ENCODE measurements at regions not wholly inside any gene's neighbourhood (a gene's known extent, or its start where the extent isn't known, plus 50 kb on each side); places are given as distances from the start of the nearest gene placed in this dataset.
"Not testable (repeated sequence)": the region's sequence is repeated elsewhere in the genome, so short reads cannot be mapped to it uniquely, and the experiment has no call there.

DNA sequence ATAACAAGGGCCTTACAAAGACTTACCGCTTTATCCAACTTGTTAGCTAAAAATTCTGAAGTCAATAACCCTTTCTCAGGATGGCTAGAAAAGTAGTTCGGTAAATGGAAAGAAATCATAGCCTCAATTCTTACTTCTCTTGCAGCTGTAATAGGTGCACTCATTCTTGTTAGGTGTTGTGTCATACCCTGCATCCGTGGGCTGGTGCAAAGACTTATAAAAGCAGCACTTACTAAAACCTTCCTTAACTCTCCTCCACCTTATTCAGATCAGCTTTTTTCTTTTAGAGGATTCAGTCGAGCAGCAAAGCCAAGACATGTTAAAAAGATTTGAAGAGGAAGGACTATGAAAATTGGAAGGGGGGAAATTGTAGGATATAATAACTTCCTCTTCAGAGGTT is 238.2 kb upstream of the DIO3 start:
- DNase-seq (ENCODE audit: insufficient read length) (no peak), FAIRE-seq (no peak)
- TF ChIP-seq POLR2AphosphoS5 (IDR thresholded peaks at IDR 0.05; ENCODE audit: low read depth, low read length), result no peak
- TF ChIP-seq TAF1 (IDR thresholded peaks at IDR 0.05; ENCODE audit: borderline replicate concordance, low read depth, low read length), result no peak
- TF ChIP-seq POLR2A (IDR thresholded peaks at IDR 0.05; ENCODE audit: low read depth, low read length), result no peak

DNA sequence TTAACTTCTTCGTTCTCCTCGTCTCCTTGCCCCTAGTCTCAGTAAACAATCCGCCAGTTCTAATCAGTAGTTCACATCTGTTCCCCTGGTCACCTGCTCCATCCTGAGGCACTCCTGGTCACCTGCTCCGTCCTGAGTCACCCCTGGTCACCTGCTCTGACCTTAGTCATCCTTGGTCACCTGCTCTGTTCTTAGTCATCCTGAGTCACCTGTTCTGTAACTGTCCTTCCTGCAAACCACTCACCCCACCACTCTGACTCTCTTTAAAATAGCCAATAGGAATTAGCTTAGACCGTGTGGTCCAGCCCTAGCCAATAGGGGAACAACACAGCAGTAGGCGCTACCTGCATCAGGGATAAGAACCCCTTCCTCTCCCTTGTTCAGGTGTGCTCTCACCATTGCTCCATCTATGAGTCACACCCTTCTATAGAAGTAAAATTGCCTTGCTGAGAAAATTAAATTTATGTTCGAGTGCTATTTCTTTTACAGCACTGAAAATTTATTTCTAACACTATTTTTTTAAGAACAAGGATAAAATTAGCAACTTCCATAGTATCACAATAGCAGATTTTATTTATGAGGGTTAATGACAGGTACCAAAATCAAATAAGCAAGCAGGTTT is 237.6 kb upstream of the DIO3 start:
- FAIRE-seq, result not testable (repeated sequence)

DNA sequence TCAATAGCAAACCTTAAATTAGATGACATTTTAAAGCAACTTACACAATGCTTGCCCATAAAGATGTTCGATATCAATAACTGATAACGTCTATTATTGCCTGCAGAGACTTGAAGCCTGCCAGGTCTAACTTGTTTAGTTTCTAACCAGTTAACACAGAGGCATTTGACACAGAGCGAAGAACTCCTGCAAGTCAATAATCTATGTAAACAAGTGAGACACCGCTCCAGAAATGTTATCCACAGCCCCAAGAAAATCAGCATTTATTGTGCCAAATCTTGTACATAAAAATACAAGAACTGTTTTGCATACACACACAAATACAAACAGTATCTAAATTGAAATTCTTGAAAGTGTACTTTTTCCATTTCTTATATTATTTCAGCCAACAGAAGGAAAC is 236.0 kb upstream of the DIO3 start:
- FAIRE-seq (no peak), DNase-seq (ENCODE audit: insufficient read length) (no peak)
- TF ChIP-seq POLR2AphosphoS5 (IDR thresholded peaks at IDR 0.05; ENCODE audit: low read depth, low read length) (no peak), POLR2A (IDR thresholded peaks at IDR 0.05; ENCODE audit: low read depth, low read length) (no peak)

More for the DNA sequence above, 237.6 kb upstream of the DIO3 start:
- DNase-seq (ENCODE audit: insufficient read length), result not testable (repeated sequence)

DNA sequence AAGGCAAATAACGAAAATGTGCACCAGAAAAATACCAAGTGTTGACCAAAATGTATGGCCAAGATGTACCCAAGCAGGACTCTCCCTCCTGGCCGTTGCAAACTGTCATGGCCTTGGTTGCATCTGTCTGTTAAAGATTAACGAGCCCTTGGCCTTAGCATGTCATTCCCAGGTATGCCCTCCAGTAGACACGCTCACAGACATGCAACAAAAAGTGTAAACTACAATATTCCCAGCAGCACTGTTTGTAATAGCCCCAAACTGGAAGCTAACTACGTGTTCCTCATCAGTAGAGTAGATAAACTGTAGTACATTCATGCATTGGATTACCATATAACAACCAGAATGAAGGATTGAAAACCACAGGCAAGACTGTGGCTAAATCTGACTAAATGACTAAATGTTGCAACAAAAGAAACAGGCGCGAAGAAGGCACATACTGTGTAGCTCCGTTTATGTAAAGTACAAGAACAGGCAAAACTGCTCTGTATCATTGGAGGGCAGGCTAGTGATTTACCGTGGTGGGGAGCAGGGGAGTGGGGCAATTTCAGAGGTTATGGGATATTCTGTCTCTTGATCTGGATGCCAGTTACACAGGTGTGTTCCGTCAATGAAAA is 232.8 kb upstream of the DIO3 start:
- TF ChIP-seq TAF1 (IDR thresholded peaks at IDR 0.05; ENCODE audit: borderline replicate concordance, low read depth, low read length), result no peak
- TF ChIP-seq POLR2A (IDR thresholded peaks at IDR 0.05; ENCODE audit: low read depth, low read length), result no peak
- no peak for TF ChIP-seq POLR2AphosphoS5 (IDR thresholded peaks at IDR 0.05; ENCODE audit: low read depth, low read length)
- DNase-seq (ENCODE audit: insufficient read length), result no peak
- no peak for FAIRE-seq

DNA sequence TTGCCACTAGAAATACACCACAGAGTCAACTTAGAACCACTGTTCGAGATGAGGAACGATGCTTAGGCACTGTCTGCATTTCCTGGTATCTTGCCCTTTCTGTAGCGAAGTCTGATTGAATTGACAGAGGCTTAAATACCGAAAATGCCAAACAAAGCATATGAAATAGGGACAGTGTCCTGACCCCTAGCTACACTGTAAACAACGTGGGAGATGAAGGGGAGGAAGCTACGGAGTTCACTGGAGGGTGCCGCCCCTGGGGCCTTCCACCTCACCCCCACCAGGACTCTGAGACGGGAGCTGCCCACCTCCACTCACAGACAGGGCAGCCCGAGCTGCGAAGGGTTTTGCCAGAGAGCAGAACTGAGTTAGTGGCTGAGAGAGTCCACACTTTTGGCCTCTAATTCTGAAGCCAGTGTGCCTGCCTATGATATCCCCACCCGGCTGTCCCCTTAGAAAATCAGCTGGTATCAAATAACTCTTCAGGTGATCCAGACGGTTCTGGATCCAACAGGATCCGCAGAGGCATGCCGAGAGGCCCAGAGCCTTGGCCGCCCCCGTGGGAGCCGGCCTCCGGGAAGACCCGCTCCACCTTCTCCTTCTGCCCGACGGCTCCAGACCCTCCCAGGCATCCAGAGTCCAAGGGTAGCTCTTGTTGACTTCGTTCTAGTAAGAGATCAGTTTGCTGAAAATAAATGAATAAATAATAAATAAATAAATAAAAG is 230.7 kb upstream of the DIO3 start:
- no peak for DNase-seq (ENCODE audit: insufficient read length)
- no peak for TF ChIP-seq TAF1 (IDR thresholded peaks at IDR 0.05; ENCODE audit: borderline replicate concordance, low read depth, low read length)
- no peak for TF ChIP-seq POLR2AphosphoS5 (IDR thresholded peaks at IDR 0.05; ENCODE audit: low read depth, low read length)
- no peak for TF ChIP-seq POLR2A (IDR thresholded peaks at IDR 0.05; ENCODE audit: low read depth, low read length)
- no peak for FAIRE-seq

DNA sequence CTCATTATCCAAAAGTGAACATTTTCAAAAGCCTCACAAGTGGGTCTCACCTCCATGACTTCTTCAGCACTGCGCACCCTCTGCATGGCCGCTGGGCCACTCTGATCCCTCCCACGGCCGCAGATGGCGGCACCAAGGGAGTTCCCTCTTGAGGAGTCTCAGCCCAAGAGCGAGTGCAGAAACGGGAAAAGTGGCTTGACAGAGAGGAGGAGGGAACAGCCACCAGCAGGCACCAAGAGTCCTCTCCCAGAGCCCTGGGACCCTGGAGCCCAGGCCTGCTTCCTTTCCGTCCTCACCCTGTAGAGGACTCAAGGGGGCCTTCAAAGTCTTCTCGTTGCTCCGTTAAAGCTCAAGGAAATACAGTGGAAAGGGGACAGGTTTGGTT is 230.2 kb upstream of the DIO3 start:
- DNase-seq (ENCODE audit: insufficient read length) (no peak), FAIRE-seq (no peak)
- TF ChIP-seq POLR2AphosphoS5 (IDR thresholded peaks at IDR 0.05; ENCODE audit: low read depth, low read length) (no peak), POLR2A (IDR thresholded peaks at IDR 0.05; ENCODE audit: low read depth, low read length) (no peak), TAF1 (IDR thresholded peaks at IDR 0.05; ENCODE audit: borderline replicate concordance, low read depth, low read length) (no peak)

DNA sequence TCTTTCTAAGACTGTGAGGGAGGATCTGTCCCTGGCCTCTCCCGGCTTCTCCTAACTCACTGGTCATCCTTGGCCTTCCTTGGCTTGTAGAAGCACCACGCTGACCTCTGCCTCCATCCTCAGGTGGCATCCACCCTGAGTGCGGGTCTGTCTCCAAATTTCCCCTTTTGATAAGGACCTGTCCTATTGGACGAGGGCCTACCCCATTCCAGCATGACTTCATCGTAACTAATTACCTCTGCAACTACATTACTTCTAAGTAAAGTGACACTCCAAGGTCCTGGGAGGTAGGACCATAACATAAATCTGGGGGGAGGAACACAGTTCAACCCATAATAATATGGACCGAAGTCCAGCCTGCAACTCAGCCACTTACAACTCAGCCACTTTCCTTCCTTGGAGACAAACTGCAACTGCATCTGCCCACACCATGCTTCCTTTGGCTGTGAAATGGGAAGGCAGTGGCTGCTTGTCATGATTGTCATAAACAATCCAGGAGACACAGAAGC is 229.6 kb upstream of the DIO3 start:
- FAIRE-seq, result no peak
- DNase-seq (ENCODE audit: insufficient read length), result no peak
- TF ChIP-seq POLR2A (IDR thresholded peaks at IDR 0.05; ENCODE audit: low read depth, low read length), result no peak
- no peak for TF ChIP-seq TAF1 (IDR thresholded peaks at IDR 0.05; ENCODE audit: borderline replicate concordance, low read depth, low read length)
- TF ChIP-seq POLR2AphosphoS5 (IDR thresholded peaks at IDR 0.05; ENCODE audit: low read depth, low read length), result no peak

DNA sequence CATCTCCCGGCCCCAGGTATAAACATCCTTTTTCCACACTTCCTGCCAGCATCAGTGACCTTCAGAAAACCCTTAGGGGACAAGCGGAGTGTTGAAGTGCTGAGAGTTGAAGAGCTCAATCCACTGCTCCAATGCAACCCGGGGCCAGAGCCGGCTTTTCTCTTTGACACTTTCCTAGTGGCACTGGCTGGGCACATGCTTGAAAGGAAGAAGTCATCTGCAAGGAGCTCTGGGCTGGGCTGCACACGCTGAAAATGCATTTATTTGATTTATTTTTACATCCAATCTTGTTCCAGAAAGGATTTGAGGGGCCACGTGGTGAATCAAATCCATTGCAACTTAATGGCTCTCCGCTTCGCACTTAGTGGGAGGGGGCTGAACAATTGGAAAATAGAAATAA is 229.0 kb upstream of the DIO3 start:
- no peak for TF ChIP-seq POLR2AphosphoS5 (IDR thresholded peaks at IDR 0.05; ENCODE audit: low read depth, low read length)
- TF ChIP-seq POLR2A (IDR thresholded peaks at IDR 0.05; ENCODE audit: low read depth, low read length), result no peak
- no peak for TF ChIP-seq TAF1 (IDR thresholded peaks at IDR 0.05; ENCODE audit: borderline replicate concordance, low read depth, low read length)
- FAIRE-seq (no peak), DNase-seq (ENCODE audit: insufficient read length) (no peak)

DNA sequence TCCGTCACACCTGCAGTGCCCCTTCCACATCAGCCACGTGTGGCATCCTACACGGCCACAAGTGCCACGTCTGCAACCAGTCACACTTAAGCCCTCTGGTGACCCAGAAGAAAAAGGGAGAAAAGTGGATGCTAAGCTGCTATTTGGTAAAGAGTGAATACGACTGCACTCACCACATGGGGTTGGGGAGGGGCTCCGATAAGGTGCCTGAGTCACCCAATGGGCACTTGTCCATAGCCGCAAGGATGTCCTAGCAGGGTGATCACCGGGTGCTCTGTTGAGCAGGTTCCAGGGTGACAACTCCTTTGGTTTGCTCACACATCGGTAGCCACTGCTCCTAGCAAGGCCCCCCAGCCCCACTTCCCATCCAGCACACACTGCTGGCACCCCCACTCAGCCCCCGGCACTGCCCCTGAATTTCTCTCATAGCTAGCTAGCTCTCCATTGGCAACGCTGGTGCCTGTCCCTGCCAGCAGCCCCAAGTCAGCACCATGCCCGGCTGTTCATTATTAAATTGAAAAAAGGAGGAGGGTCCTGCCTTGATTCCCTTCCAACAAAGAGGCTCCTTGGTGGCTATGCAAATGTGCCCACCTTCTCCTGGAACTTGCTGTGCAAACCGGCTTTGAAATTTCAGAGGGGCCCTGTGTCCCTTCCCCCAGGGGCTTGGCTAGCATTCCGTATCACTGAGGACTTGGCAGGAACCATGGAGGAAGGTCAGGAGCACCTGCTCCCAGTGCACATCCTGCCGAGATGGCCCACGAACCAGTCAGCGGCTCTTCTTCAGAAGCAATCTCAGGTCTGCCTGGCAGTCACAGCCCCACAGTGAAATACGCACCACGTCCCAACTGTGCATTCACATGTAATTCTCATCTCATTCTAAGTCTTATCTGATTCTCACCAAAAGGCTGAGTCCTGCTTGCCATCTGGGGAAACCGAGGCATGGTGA is 227.7 kb upstream of the DIO3 start:
- no peak for TF ChIP-seq TAF1 (IDR thresholded peaks at IDR 0.05; ENCODE audit: borderline replicate concordance, low read depth, low read length)
- no peak for FAIRE-seq
- DNase-seq (ENCODE audit: insufficient read length), result no peak

DNA sequence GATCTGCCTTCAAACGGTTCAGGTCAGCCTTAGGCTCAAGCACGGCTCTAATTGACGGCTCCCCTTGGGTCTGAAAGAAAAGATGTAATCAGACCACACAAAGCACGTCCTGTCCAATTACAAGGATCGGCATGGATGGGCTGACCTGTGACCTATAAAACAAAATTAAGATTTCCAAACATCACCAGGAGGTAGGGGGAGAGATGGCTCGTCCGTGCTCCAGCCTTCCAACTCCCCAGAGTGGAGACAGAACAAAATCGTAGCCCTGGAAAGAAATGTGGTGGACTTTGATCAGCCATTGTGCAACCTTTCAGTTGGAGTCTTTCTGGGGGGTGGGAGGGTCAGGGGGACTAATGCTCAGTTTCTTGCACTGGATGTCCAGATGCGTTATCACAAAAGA is 226.6 kb upstream of the DIO3 start:
- TF ChIP-seq TAF1 (IDR thresholded peaks at IDR 0.05; ENCODE audit: borderline replicate concordance, low read depth, low read length) (no peak), POLR2AphosphoS5 (IDR thresholded peaks at IDR 0.05; ENCODE audit: low read depth, low read length) (no peak), POLR2A (IDR thresholded peaks at IDR 0.05; ENCODE audit: low read depth, low read length) (no peak)
- no peak for FAIRE-seq
- no peak for DNase-seq (ENCODE audit: insufficient read length)

DNA sequence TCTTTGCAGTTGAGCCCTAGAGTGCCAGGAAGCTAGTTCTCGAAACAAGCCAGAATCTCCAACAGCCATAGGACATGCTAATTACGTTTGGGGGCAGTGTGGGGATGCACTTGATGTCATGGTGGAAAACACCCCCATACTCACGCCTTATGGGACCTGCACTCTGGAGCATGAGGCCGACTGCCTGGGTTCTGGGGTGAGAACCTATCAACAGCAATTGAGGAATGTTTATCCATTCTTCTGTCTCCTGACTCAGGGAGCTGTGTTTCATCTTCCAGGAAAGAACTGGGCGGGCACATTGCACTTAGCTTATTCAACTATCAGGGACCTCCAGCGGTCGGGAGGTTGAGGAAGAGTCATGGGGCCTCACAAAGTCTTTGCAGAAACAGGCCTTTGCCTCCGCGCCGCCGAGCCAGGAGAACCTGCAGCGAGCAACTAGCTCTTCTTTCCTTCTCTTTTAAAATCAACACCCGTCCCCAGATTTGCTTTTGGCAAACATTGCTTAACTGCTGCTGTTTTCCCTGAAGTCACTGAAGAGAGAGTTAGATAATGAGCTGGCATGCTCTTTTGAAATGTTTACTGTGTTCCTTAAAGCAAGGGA is 226.1 kb upstream of the DIO3 start:
- TF ChIP-seq POLR2A (IDR thresholded peaks at IDR 0.05; ENCODE audit: low read depth, low read length), result no peak
- TF ChIP-seq TAF1 (IDR thresholded peaks at IDR 0.05; ENCODE audit: borderline replicate concordance, low read depth, low read length), result no peak
- no peak for TF ChIP-seq POLR2AphosphoS5 (IDR thresholded peaks at IDR 0.05; ENCODE audit: low read depth, low read length)
- FAIRE-seq (no peak), DNase-seq (ENCODE audit: insufficient read length) (no peak)

Measured in GM12892 (cell line).